Left lung (tissue), 2 donors: ENCODE measurements at regions not wholly inside any gene's neighbourhood (a gene's known extent, or its start where the extent isn't known, plus 50 kb on each side); places are given as distances from the start of the nearest gene placed in this dataset.

Experiments
- microRNA-seq, 2 donors: library from miRNA; unstranded; fragments of <30 nt; microRNA quantifications; one replicate each; pipeline ENCODE4, GENCODE V29; 2019
- donor health status: DM: no; HTN: yes; CAD: no.
- donor health status: DM: no; HTN: no; CAD: no.

Small RNAs in the stretch of these regions (microRNA-seq; reads per million reads assigned to microRNA genes)
- gene MIR6724-3 (0 reads per million in 2 donors), gene MIR6724-4 (0 reads per million in 2 donors)
